Endothelial cell of umbilical vein (primary cell): ENCODE measurements at regions not wholly inside any gene's neighbourhood (a gene's known extent, or its start where the extent isn't known, plus 50 kb on each side); places are given as distances from the start of the nearest gene placed in this dataset.

Experiments used
- BruUV-seq: library from RNA; stranded (reverse); fragments of 400-500 nt; replicated peaks from 2 replicates; lab custom pipeline; 2021; lab: Mats Ljungman, UMichigan
- CTCF ChIA-PET: fragments of 300-600, 350-600 bp; sonication (Branson Sonifier 250); formaldehyde crosslinking; loops from one replicate; lab custom pipeline; 2021; ENCODE audit warnings: antibody characterized with exemption, inconsistent platforms; lab: Charles Lee
- POLR2A ChIA-PET: fragments of 300-600, 350-600 bp; sonication (Branson Sonifier 250); formaldehyde crosslinking; loops from one replicate; lab custom pipeline; 2021; ENCODE audit warnings: antibody characterized with exemption, inconsistent platforms; lab: Charles Lee
- DNase-seq: peaks from one replicate; pipeline ENCODE4 v3.0.0-alpha.2; 2011; ENCODE audit warnings: low read depth, low spot score
- FAIRE-seq: peaks from 2 replicates; lab custom pipeline; 2011; peaks lifted over from hg19 to GRCh38; lab: Jason Lieb, UNC
- H2AFZ ChIP-seq: 2 replicates; pipeline ENCODE4 v1.6.0; 2012; ENCODE audit warnings: low read depth, low read length, control low read depth, inconsistent platforms
- H3K27ac ChIP-seq: 2 replicates; pipeline ENCODE4 v1.5.1; 2011; ENCODE audit warnings: low read depth, mild to moderate bottlenecking, control low read depth, low read length, moderate library complexity; ENCODE audit not compliant: insufficient read depth
- H3K27me3 ChIP-seq, 2 experiments: 2 replicates each; pipeline versions ENCODE4 v1.6.0 to v1.6.1; 2011; ENCODE audit warnings: low read length in 2 of 2, mixed read lengths in 1 of 2; ENCODE audit not compliant: control insufficient read depth in 2 of 2, insufficient read depth in 2 of 2
- H3K36me3 ChIP-seq, 2 experiments: 2 replicates in 1 of 2; 3 replicates in 1 of 2; pipeline ENCODE4 v1.5.1; 2011; ENCODE audit warnings: low read length in 2 of 2, mild to moderate bottlenecking in 1 of 2, moderate library complexity in 1 of 2; ENCODE audit not compliant: control insufficient read depth in 2 of 2, insufficient read depth in 2 of 2; ENCODE audit errors: extremely low read depth in 1 of 2
- H3K4me1 ChIP-seq: 3 replicates; pipeline ENCODE4 v1.5.1; 2011; ENCODE audit warnings: mild to moderate bottlenecking, low read length; ENCODE audit not compliant: control insufficient read depth, insufficient read depth; ENCODE audit errors: extremely low read depth
- H3K4me2 ChIP-seq: 2 replicates; pipeline ENCODE4 v1.6.1; 2011; ENCODE audit warnings: low read length, control low read depth, mixed read lengths; ENCODE audit not compliant: insufficient read depth
- H3K4me3 ChIP-seq, 3 experiments: fragments of 200-600 bp in 1 of 3; sonication (generic), shearing (Covaris generic) in 1 of 3; replicated peaks in 1 of 3; 2 replicates each; pipeline ENCODE4 v1.5.1; 2011 to 2016; ENCODE audit warnings: control low read depth in 3 of 3, low read length in 3 of 3, mild to moderate bottlenecking in 2 of 3, inconsistent platforms in 1 of 3, low read depth in 1 of 3, moderate library complexity in 1 of 3; ENCODE audit not compliant: insufficient read depth in 1 of 3
- H3K79me2 ChIP-seq: 2 replicates; pipeline ENCODE4 v1.6.0; 2012; ENCODE audit warnings: low read length, inconsistent platforms; ENCODE audit not compliant: control insufficient read depth, insufficient read depth
- H3K9ac ChIP-seq: replicated peaks from 2 replicates; pipeline ENCODE3; 2011; ENCODE audit warnings: low read length, control low read depth; ENCODE audit not compliant: insufficient read depth; ENCODE audit errors: extremely low read depth
- H3K9me1 ChIP-seq: replicated peaks from 3 replicates; pipeline ENCODE4 v1.6.0; 2011; ENCODE audit warnings: mild to moderate bottlenecking, low read length; ENCODE audit not compliant: control insufficient read depth, insufficient read depth; ENCODE audit errors: extremely low read depth
- H3K9me3 ChIP-seq: replicated peaks from 2 replicates; pipeline ENCODE4 v1.5.1; 2012; ENCODE audit warnings: low read length, inconsistent platforms; ENCODE audit not compliant: control insufficient read depth, insufficient read depth
- H4K20me1 ChIP-seq: replicated peaks from 2 replicates; pipeline ENCODE3; 2011; ENCODE audit warnings: mild to moderate bottlenecking, low read length; ENCODE audit not compliant: control insufficient read depth, insufficient read depth; ENCODE audit errors: extremely low read depth
- CTCF ChIP-seq, 2 donors: IDR thresholded peaks; 1 replicate in 1 of 2; 2 replicates in 1 of 2; pipeline ENCODE4 v1.5.1; 2011; ENCODE audit warnings: low read length in 2 of 2, mild to moderate bottlenecking in 2 of 2, moderate library complexity in 2 of 2, control low read depth in 1 of 2, inconsistent platforms in 1 of 2, low read depth in 1 of 2; ENCODE audit not compliant: insufficient read depth in 1 of 2; ENCODE audit errors: extremely low read depth in 1 of 2
- EZH2 ChIP-seq: IDR thresholded peaks from 2 replicates; pipeline ENCODE4 v1.6.1; 2012; ENCODE audit warnings: borderline replicate concordance, low read depth, mild to moderate bottlenecking, moderate library complexity, low read length, inconsistent platforms; ENCODE audit not compliant: severe bottlenecking
- FOS ChIP-seq: IDR thresholded peaks from 2 replicates; pipeline ENCODE4 v1.6.1; 2011; ENCODE audit warnings: mild to moderate bottlenecking, low read length, moderate library complexity, borderline replicate concordance; ENCODE audit not compliant: insufficient read depth
- GATA2 ChIP-seq: IDR thresholded peaks from 2 replicates; pipeline ENCODE4 v1.7.0; 2011; ENCODE audit warnings: low read depth, mild to moderate bottlenecking, moderate library complexity, mixed read lengths, low read length; ENCODE audit not compliant: insufficient read length, insufficient read depth
- JUN ChIP-seq: IDR thresholded peaks from 2 replicates; pipeline ENCODE4 v1.6.1; 2011; ENCODE audit warnings: borderline replicate concordance, low read depth; ENCODE audit not compliant: insufficient read length, insufficient read depth
- MYC ChIP-seq: IDR thresholded peaks from one replicate; pipeline ENCODE4 v1.6.1; 2011; ENCODE audit warnings: mild to moderate bottlenecking, low read depth, low read length
- POLR2A ChIP-seq: IDR thresholded peaks from 2 replicates; pipeline ENCODE4 v1.6.1; 2012; ENCODE audit warnings: low read depth, mild to moderate bottlenecking, control low read depth, low read length
- POLR2AphosphoS5 ChIP-seq: IDR thresholded peaks from 2 replicates; pipeline ENCODE4 v1.6.1; 2012; ENCODE audit warnings: low read depth, mild to moderate bottlenecking, control low read depth, low read length, moderate library complexity; ENCODE audit not compliant: insufficient read depth
- dilution Hi-C: fragments of 300-500 bp; cut with MboI; formaldehyde crosslinking; loops from one replicate; pipeline ENCODE4 v1.15.0; 2019; ENCODE audit warnings: low sequenced_read_pairs; ENCODE audit not compliant: extremely low pct_ligation_motif_present
- intact Hi-C: fragments of 100-400 bp; cut with micrococcal nuclease; formaldehyde crosslinking; loops from one replicate; pipeline ENCODE4 v1.10.0; 2022
- TF ChIP-seq, protein P1 (sequence below): IDR thresholded peaks from 2 replicates; pipeline ENCODE4 v1.6.1; 2011; ENCODE audit not compliant: insufficient read depth, insufficient read length

GRCh38 chr15:70573121-70573850 is 190.1 kb downstream of the UACA start:
- H4K20me1 ChIP-seq = no peaks in the 10 kb centered on the region
- H3K4me1 ChIP-seq = no peaks in the 10 kb centered on the region
- H3K79me2 ChIP-seq = no peaks in the 10 kb centered on the region
- no peak for DNase-seq
- dilution Hi-C loops = no loop called here
- ChIA-PET POLR2A (no interaction called here), CTCF (interaction anchor here (1.0 to 1.1 kb wide), 2 partner anchors 9 to 26 kb away, joined by 3 read pairs; no protein-coding TSS in a partner anchor)
- FAIRE-seq = no peak
- peaks cover 7 to 15% of the 10 kb centered on the region in 2 experiments for H3K27me3 ChIP-seq
- H3K27ac ChIP-seq = no peak overlapping the region
- BruUV-seq = no TSS peak
- H3K36me3 ChIP-seq = no peaks in the 10 kb centered on the region
- TF ChIP-seq FOS (no peak), POLR2A (no peak), GATA2 (no peak), MYC (no peak), CTCF (IDR thresholded peaks at IDR 0.05; ENCODE audit: extremely low read depth in 1 of 2, insufficient read depth in 1 of 2, low read depth in 1 of 2, low read length in 2 of 2) (no peak), EZH2 (no peak), JUN (no peak), POLR2AphosphoS5 (no peak)
- TF ChIP-seq, protein P1, sequence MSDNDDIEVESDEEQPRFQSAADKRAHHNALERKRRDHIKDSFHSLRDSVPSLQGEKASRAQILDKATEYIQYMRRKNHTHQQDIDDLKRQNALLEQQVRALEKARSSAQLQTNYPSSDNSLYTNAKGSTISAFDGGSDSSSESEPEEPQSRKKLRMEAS = no peak
- no peak overlapping the region for H3K4me3 ChIP-seq
- H3K9me3 ChIP-seq = no peaks in the 10 kb centered on the region
- no peaks in the 10 kb centered on the region for H3K9me1 ChIP-seq
- no peak overlapping the region for H2AFZ ChIP-seq
- intact Hi-C loops = no loop called here
- no peak overlapping the region for H3K9ac ChIP-seq
- H3K4me2 ChIP-seq = no peak overlapping the region
